SK-N-SH treated with all-trans-retinoic acid at 6 μM for 48 hours (cell line): ENCODE measurements at regions not wholly inside any gene's neighbourhood (a gene's known extent, or its start where the extent isn't known, plus 50 kb on each side); places are given as distances from the start of the nearest gene placed in this dataset.

Experiments
- BACH2 ChIP-seq: fragments of 250-450 bp; sonication (Bioruptor Pico); IDR thresholded peaks from 2 replicates; pipeline ENCODE4 v1.9.0; 2021; ENCODE audit warnings: mild to moderate bottlenecking, borderline replicate concordance
- OSR1 ChIP-seq: fragments of 250-450 bp; sonication (Bioruptor Pico); IDR thresholded peaks from 2 replicates; pipeline ENCODE4 v1.8.0; 2022; ENCODE audit warnings: moderate library complexity, mild to moderate bottlenecking, inconsistent platforms
- PATZ1 ChIP-seq: fragments of 250-450 bp; sonication (Bioruptor Pico); IDR thresholded peaks from 2 replicates; pipeline ENCODE4 v1.8.0; 2020; ENCODE audit warnings: mild to moderate bottlenecking, moderate library complexity, borderline replicate concordance
- POU6F1 ChIP-seq: fragments of 250-450 bp; sonication (Bioruptor Pico); IDR thresholded peaks from 2 replicates; pipeline ENCODE4 v1.8.0; 2021; ENCODE audit warnings: low read depth, mild to moderate bottlenecking, moderate library complexity, borderline replicate concordance
- RARB ChIP-seq: fragments of 250-450 bp; sonication (Bioruptor Pico); IDR thresholded peaks from 2 replicates; pipeline ENCODE4 v1.8.0; 2021; ENCODE audit warnings: mild to moderate bottlenecking, moderate library complexity
- SNAI2 ChIP-seq: fragments of 250-450 bp; sonication (Bioruptor Pico); IDR thresholded peaks from 2 replicates; pipeline ENCODE4 v1.5.0; 2020; ENCODE audit warnings: mild to moderate bottlenecking, moderate library complexity
- ZFP3 ChIP-seq: fragments of 250-450 bp; sonication (Bioruptor Pico); IDR thresholded peaks from 2 replicates; pipeline ENCODE4 v1.5.0; 2020; ENCODE audit warnings: mild to moderate bottlenecking, moderate library complexity
- ZFP30 ChIP-seq: fragments of 450-650 bp; formaldehyde crosslinking; IDR thresholded peaks from 2 replicates; pipeline ENCODE4 v1.5.0; 2022; ENCODE audit warnings: mild to moderate bottlenecking, moderate library complexity

GRCh38 chr5:3024976-3025375, 273.5 kb upstream of the IRX2 start:
- TF ChIP-seq POU6F1 (no peak), ZFP3 (CRISPR knock-in tag) (no peak), PATZ1 (CRISPR knock-in tag) (no peak), SNAI2 (CRISPR knock-in tag) (no peak), RARB (CRISPR knock-in tag) (no peak), OSR1 (CRISPR knock-in tag) (no peak), ZFP30 (no peak), BACH2 (CRISPR knock-in tag) (no peak)
